ENCODE measurements at regions not wholly inside any gene's neighbourhood (a gene's known extent, or its start where the extent isn't known, plus 50 kb on each side); places are given as distances from the start of the nearest gene placed in this dataset.

DNA sequence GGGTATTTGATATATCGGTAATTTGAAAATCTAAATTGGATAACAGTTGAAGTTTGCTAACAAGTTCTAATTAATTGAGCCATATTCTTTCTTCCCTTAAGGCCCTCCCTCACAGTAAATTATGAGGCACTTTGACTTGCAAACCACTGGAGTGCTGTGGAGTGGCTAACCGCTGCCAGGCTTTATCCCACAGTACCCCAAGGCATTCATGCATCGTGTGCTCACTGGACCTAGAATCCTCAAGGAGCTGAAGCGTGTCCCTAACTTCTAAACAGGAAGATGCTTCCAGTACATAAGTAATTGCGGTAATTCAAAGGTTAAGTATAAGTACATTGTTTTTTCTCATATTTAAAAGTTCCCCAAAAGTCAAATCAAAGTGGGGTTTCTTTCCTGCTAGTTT, 499.9 kb downstream of the TFAP2A start:
- DNase-seq (no peak), ATAC-seq (no peak)
- intact Hi-C loops (cut with DNase I), result no loop called here
- H3K4me1 ChIP-seq, result no peaks in the 10 kb centered on the region
- no peak overlapping the region for H3K4me3 ChIP-seq
- no peak overlapping the region for H3K27ac ChIP-seq
- H3K27me3 ChIP-seq, result no peaks in the 10 kb centered on the region
- no peaks in the 10 kb centered on the region for H3K36me3 ChIP-seq
- H3K9me3 ChIP-seq, result no peaks in the 10 kb centered on the region
- TF ChIP-seq, protein P1, sequence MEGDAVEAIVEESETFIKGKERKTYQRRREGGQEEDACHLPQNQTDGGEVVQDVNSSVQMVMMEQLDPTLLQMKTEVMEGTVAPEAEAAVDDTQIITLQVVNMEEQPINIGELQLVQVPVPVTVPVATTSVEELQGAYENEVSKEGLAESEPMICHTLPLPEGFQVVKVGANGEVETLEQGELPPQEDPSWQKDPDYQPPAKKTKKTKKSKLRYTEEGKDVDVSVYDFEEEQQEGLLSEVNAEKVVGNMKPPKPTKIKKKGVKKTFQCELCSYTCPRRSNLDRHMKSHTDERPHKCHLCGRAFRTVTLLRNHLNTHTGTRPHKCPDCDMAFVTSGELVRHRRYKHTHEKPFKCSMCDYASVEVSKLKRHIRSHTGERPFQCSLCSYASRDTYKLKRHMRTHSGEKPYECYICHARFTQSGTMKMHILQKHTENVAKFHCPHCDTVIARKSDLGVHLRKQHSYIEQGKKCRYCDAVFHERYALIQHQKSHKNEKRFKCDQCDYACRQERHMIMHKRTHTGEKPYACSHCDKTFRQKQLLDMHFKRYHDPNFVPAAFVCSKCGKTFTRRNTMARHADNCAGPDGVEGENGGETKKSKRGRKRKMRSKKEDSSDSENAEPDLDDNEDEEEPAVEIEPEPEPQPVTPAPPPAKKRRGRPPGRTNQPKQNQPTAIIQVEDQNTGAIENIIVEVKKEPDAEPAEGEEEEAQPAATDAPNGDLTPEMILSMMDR (IDR thresholded peaks at IDR 0.05), result no peak

DNA sequence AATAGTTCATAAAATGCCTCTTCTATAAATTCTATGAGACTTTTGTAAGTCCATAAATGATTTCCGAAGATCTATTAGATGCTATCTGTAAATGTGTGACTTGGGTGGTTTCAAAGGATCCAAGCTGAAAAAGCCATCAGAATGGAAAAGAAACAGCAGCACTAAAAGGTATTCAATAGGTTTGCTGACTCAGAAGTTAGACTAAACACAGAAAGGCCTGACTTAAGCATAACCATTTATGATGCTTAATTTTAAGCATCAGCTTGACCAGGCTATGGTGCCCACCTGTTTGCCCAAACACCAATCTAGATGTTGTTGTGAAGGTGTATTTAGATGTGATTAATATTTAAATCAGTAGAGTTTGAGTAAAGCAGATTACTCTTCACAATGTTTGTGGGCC, 513.5 kb downstream of the TFAP2A start:
- no peak overlapping the region for H3K4me3 ChIP-seq
- intact Hi-C loops (cut with DNase I), result no loop called here
- TF ChIP-seq, protein P1 (IDR thresholded peaks at IDR 0.05), result no peak
- no peaks in the 10 kb centered on the region for H3K36me3 ChIP-seq
- H3K4me1 ChIP-seq, result no peaks in the 10 kb centered on the region
- no peak overlapping the region for H3K27ac ChIP-seq
- ATAC-seq (no peak), DNase-seq (no peak)
- H3K9me3 ChIP-seq, result no peaks in the 10 kb centered on the region
- H3K27me3 ChIP-seq, result no peaks in the 10 kb centered on the region

DNA sequence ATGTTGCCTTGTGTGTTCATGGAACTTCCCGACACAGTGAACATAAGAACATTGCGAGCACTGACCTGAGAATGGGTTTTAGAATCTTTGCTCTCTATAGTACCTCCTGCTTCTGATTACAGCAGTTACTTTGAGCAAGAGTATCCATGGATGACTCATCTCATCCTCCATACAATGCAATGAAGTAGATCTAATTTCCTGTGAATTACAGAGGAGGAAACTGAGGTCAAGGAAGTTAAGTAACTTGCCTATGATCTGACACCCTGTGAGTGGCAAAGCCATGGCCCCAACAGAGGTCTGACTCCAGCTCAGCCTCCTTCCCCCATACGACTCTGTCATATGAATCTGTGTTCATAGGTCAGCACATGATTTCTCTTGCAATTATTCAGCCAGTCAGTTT, 518.1 kb downstream of the TFAP2A start:
- no peaks in the 10 kb centered on the region for H3K4me1 ChIP-seq
- H3K36me3 ChIP-seq, result no peaks in the 10 kb centered on the region
- intact Hi-C loops (cut with DNase I), result no loop called here
- TF ChIP-seq, protein P1 (IDR thresholded peaks at IDR 0.05), result no peak
- no peak for DNase-seq
- H3K27ac ChIP-seq, result no peak overlapping the region
- H3K27me3 ChIP-seq, result no peaks in the 10 kb centered on the region
- H3K9me3 ChIP-seq, result no peaks in the 10 kb centered on the region
- no peak overlapping the region for H3K4me3 ChIP-seq
- no peak for ATAC-seq

DNA sequence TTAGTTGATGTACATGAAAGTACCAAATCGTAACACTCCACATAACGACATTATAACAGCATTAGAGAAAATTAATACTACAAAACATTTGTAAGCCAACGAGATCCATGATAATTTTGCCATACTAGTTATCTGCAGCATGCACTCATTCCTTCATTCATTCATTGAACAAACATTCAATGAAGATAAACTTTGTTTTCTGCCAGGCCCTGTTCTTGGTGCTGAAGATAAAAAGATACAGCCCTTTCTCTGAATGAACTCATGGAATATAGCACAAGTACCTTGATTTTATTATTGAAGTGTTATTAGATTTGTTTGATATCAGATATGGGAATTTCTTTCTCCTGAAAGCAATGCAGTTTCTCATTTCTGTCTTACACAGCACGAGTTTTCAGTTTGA, 524.0 kb downstream of the TFAP2A start:
- H3K27me3 ChIP-seq, result no peaks in the 10 kb centered on the region
- no peak overlapping the region for H3K4me3 ChIP-seq
- no peaks in the 10 kb centered on the region for H3K36me3 ChIP-seq
- no peak for ATAC-seq
- TF ChIP-seq, protein P1 (IDR thresholded peaks at IDR 0.05), result no peak
- intact Hi-C loops (cut with DNase I), result no loop called here
- no peaks in the 10 kb centered on the region for H3K9me3 ChIP-seq
- no peaks in the 10 kb centered on the region for H3K4me1 ChIP-seq
- DNase-seq, result no peak
- no peak overlapping the region for H3K27ac ChIP-seq

DNA sequence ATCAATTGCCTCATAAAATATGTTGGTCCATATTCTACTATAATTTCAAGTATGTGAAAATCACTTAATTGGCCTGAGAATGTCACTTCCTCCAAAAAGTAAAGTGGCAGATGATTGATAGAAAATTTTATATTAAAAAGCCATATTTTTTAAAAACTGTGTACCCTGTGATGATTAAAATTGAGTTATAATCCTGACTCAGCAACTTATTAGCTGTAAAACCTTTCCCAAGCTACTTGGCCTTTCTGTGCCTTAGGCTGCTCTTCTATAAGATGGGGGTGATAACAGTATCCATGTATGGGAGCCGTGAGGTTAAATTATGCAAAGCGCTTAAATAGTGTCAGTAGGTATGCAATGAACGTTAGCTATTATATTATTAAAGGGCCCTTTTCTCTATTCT, 524.4 kb downstream of the TFAP2A start:
- TF ChIP-seq, protein P1 (IDR thresholded peaks at IDR 0.05), result no peak
- intact Hi-C loops (cut with DNase I), result no loop called here

DNA sequence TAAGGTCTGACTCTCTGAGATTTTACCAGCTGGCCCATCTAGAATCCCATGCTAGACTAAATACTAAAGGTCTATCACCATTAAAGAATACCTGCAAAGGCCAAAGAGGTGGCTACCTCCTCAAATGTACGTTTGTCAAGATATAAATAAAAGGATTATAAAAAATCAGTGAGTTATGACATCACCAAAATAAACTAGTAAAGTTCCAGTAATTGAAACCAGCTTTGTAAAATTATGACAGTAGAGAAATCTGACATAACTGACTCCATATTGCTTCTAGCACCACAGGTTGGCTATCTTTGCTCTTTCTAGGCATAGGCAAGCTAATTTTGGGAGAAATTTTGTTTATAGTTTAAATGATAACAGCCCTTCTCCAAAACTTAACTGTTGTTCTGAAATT, 536.3 kb downstream of the TFAP2A start:
- H3K4me1 ChIP-seq, result no peaks in the 10 kb centered on the region
- intact Hi-C loops (cut with DNase I), result no loop called here
- no peak overlapping the region for H3K4me3 ChIP-seq
- H3K9me3 ChIP-seq, result no peaks in the 10 kb centered on the region
- TF ChIP-seq, protein P1 (IDR thresholded peaks at IDR 0.05), result no peak
- no peak for DNase-seq
- no peaks in the 10 kb centered on the region for H3K27me3 ChIP-seq
- H3K36me3 ChIP-seq, result no peaks in the 10 kb centered on the region
- no peak for ATAC-seq
- H3K27ac ChIP-seq, result no peak overlapping the region

More for the DNA sequence above, 524.4 kb downstream of the TFAP2A start:
- H3K9me3 ChIP-seq, result no peaks in the 10 kb centered on the region
- no peak overlapping the region for H3K27ac ChIP-seq
- ATAC-seq, result no peak
- DNase-seq, result no peak
- no peaks in the 10 kb centered on the region for H3K27me3 ChIP-seq
- H3K4me3 ChIP-seq, result no peak overlapping the region
- no peaks in the 10 kb centered on the region for H3K36me3 ChIP-seq
- H3K4me1 ChIP-seq, result no peaks in the 10 kb centered on the region

Data from upper lobe of right lung (tissue), 1 donor.